NCI-H2029 treated with DMSO at 0.1 percent for 48 hours (cell line): ENCODE measurements at regions not wholly inside any gene's neighbourhood (a gene's known extent, or its start where the extent isn't known, plus 50 kb on each side); places are given as distances from the start of the nearest gene placed in this dataset.

Experiments
- DNase-seq: peaks from one replicate; lab custom pipeline; 2025; lab: John Stamatoyannopoulos, UW

GRCh38 chr3:71881041-71881440 is 96.1 kb upstream of the PROK2 start:
- DNase-seq, result no peak

GRCh38 chr3:71879089-71879488 is 94.1 kb upstream of the PROK2 start:
- DNase-seq, result no peak

GRCh38 chr3:71876135-71877105 is 91.5 kb upstream of the PROK2 start:
- no peak for DNase-seq

DNA sequence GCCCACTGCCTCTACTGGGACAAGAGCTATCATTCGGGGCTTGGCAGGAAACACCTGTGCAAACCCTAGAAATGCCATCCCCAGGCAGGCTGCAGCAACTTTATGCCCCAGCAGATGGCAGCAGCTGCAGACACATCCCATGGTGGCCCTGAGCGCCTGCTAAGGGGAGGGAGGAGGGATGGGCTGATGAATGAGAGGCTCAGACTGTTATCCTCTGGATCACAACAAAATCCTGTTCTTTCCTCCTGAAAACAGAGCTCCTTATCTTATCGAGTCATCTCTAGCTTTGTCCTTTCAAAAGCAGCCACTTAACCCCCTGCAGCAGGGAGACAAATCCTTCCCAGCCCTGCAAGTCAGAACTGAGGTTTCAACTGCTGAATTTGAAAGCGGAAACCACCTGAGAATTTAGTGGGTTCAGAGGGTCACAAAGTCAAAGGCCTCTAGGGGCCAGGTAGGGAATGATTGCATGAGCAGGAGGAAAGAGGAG is 90.6 kb upstream of the PROK2 start:
- peak; percentile 10 for DNase-seq

GRCh38 chr3:71874618-71875017 is 89.7 kb upstream of the PROK2 start:
- no peak for DNase-seq

DNA sequence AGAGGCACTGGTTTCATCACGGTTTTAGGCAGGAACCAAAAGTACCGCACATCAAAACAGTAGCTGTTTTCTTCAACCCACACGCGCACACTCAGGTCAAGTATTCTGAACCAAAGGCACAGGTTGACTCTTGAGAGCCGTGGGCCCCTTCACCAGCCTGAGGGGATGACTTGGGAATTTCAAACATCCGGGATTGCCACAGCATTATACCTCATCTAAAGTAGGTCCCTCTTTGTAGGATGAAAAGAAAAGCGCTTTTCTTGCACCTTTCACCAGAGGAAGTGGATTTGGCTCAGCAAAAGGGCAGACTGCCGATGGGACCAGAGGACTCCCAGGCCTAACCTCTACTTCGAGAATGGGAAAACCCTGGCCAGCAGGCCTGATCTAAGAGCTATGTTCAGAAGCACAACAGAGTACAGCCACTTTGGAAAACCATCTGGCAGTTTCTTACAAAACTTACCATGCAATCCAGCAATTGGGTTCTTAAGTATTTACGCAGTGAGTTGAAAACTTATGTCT is 88.2 kb upstream of the PROK2 start:
- DNase-seq, result no peak

DNA sequence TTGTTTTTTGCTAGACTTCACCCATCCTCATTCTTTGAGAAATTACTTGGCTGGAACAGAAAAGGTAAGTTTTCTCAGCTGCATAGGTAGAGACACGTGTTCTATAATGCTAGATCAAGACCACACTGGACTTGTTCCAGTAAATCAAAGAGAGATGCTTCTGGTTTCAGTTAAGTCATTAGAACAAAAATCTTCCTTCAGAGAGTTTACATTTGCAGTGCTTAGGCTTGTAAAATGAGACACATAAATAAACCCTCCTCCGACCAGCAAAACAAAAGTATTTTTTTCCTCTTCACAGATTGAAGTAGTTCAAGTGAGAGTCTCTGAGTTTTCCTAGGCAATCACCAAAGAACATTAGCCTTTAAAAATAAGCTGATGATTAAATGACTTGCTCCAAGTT is 87.3 kb upstream of the PROK2 start:
- DNase-seq, result no peak

GRCh38 chr3:71870966-71871512 is 86.1 kb upstream of the PROK2 start:
- DNase-seq, result no peak

GRCh38 chr3:71868876-71869275 is 83.9 kb upstream of the PROK2 start:
- no peak for DNase-seq

DNA sequence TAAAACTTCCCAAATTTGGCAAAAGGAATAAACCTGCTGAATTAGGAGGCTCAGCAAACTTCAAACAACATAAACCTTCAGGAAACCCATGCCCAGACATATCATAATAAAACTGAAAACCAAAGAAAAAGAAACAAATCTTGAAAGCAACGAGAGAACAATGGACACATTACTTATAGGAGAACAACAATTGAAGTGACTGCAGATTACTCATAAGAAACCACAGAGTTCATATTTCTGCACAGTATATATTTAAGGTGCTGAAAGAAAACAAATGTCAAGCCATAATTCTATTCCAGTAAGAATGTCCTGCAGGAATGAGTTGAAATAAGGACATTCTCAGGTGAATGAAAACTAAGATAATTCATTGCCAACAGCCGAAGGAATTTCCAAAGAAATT is 80.8 kb upstream of the PROK2 start:
- DNase-seq, result no peak

DNA sequence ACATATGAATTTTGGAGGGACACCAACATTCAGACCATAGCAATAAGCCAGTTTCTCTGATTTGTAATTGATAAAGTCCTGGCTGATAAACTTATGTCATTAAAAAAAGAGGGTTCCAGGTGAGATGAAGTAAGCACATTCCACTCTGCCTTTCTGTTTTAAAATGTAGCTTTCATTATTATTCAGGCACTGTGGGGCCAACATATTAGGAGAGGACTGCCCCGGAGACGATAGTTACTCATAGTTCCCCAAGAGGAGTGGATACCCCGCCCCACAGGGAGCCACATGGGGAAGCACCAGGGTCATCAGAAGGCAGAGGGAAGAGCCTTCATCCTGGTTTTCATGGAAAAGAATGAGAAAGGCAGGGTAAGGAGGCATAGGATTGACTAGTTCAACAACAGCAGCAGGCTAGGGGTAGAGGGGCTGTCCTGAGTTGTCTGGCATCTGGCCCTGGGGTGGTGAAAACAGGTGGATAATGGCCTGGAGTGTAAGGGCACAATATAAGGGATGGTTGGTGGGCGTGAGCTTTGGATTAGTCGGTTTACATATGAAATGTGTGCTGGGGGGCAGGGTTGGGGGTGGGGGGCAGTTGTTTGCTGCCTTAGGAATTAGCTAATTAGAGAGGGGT is 78.7 kb upstream of the PROK2 start:
- no peak for DNase-seq

DNA sequence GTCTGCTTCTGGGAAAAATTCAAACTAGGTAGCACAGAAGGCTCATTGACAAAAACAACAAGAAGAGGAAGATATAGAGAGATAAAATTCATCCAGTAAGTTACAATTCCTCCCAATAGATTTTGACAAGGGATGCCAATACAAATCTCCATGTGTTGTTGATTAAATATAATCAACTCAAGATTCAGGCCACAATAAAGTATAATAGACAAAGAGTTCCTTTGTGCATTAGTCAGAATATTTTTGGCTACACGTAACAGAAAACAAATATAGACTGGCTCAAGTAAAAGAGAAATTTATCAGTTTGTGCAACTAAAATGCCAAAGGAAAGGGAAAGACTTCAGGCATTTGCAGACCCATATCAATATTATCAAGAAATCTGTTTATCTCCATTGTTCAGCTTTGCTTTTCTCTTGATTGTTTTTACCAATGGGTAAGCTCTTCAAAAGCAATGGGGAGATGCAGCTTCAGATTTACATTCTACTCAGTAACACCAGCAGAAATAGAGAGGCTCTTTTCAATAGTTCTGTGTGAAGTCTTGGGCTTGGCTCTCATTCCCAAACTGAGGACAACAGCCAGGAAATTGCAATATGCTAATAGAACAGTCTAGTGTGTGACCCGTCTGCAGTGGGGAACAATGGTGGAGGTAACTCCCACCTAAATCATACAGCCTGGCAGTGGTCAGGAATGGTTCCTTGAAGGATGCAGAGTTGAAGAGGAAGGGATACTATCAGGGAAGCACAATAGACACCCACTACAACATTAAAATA is 77.6 kb upstream of the PROK2 start:
- no peak for DNase-seq

DNA sequence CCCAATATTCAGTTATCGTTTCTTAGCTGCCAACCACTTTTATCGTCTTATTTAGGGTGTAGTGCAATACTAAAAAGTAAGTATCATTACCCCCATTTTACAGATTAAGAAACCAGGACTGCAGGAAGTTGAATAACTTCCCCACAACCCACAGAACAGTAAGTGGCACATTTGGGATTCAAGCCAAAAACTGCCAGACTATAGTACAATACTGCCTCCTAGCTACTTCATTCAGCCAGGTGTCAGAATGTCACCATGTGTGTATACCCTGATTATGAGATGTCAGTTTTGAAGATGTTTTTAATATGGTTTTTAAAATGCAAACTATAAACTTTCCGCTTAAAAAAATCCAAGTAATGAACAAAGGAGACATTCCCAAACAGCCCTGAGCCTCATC is 74.2 kb upstream of the PROK2 start:
- peak; percentile 3 for DNase-seq

GRCh38 chr3:71858503-71859122 is 73.7 kb upstream of the PROK2 start:
- no peak for DNase-seq

GRCh38 chr3:71857956-71858355 is 73.0 kb upstream of the PROK2 start:
- DNase-seq, result no peak

GRCh38 chr3:71854706-71855105 is 69.8 kb upstream of the PROK2 start:
- no peak for DNase-seq

- DNase-seq, result no peak
Measured at GRCh38 chr3:71854096-71854495, 69.1 kb upstream of the PROK2 start.

DNA sequence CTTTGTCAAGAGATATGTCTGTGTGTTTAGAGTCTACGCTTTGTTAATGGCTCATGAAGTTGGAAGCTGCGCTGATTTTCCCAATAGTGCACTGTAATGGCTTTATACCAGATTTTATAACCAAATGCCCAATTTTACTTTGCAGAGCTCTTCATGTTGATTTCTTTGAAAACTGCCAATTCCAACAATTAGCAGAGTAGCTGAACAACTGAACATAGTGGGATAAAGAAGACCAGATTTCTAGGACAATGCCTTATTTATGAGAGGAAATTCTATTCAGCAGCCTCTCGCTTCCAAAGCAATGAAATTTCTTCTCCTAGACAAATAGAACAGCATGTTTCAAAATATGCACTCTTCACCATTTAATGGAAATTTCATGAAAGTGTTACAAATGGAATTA is 66.9 kb upstream of the PROK2 start:
- DNase-seq, result no peak

DNA sequence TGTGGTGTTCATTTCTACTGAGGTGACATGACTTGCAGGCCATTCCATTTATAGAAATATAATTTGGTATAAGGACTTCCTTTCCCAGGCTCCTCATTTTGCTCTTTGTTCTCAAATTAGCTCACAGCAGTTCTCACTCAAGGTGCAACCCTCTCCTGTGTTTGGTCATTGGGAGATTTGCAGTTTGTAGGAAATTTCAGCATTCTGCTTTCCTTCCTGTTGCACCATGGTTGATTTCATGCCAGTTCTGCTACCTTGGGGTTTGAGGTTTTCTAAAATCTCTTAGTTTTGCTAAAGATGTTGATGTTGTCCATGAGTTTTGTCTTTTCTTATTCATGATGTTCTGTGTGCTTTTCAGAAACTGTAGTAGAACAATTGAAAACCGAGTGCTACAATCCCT is 65.7 kb upstream of the PROK2 start:
- no peak for DNase-seq

GRCh38 chr3:71849681-71850080 is 64.7 kb upstream of the PROK2 start:
- no peak for DNase-seq

DNA sequence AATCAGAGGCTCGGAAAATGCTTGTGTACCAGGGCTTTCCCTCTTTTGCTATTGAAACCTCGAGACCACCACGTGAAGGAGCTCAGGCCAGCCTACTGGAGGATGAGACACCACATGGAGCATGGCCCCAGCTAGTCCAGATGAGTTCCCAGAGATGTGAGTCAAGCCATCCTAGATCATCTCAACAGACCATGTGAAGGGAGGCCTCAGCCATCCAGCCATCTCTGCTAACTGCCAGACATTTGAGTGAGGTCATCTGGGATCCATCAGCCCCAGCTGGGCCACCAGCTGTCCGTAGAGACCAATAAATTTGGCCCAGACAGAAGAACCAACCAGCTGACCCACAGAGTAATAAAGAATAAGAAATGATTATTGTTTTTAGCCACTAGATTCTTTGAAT is 62.8 kb upstream of the PROK2 start:
- DNase-seq, result no peak

GRCh38 chr3:71846185-71846584 is 61.2 kb upstream of the PROK2 start:
- no peak for DNase-seq
